WTC11 (cell line): ENCODE measurements at regions not wholly inside any gene's neighbourhood (a gene's known extent, or its start where the extent isn't known, plus 50 kb on each side); places are given as distances from the start of the nearest gene placed in this dataset.

ENCODE experiments used
- ATAC-seq: fragments of 200-7000 bp; cut with Tn5 transposase; 2 replicates; pipeline ENCODE4 v1.10.0; 2021; ENCODE audit warnings: mild to moderate bottlenecking, moderate library complexity
- CTCF ChIA-PET: fragments of 300-600 bp; sonication (Branson Sonifier 250); formaldehyde crosslinking; loops from one replicate; lab custom pipeline; 2021; ENCODE audit warnings: antibody characterized with exemption; lab: Charles Lee
- POLR2A ChIA-PET: fragments of 350-600 bp; sonication (Branson Sonifier 250); formaldehyde crosslinking; loops from one replicate; lab custom pipeline; 2021; ENCODE audit warnings: antibody characterized with exemption; lab: Charles Lee
- DNase-seq: peaks from one replicate; pipeline ENCODE4 v3.0.0; 2021; ENCODE audit warnings: low spot score
- H3K27ac Mint-ChIP-seq: 2 replicates; pipeline ENCODE4 v1.8.0; 2021; ENCODE audit warnings: mixed read lengths
- H3K27me3 Mint-ChIP-seq: 2 replicates; pipeline ENCODE4 v1.8.0; 2021; ENCODE audit warnings: low read depth, mild to moderate bottlenecking, moderate library complexity, mixed read lengths
- H3K36me3 Mint-ChIP-seq: 2 replicates; pipeline ENCODE4 v1.8.0; 2021; ENCODE audit warnings: mixed read lengths
- H3K4me1 Mint-ChIP-seq: 2 replicates; pipeline ENCODE4 v1.8.0; 2022; ENCODE audit warnings: mixed read lengths
- H3K4me3 Mint-ChIP-seq: 2 replicates; pipeline ENCODE4 v1.8.0; 2021; ENCODE audit warnings: mild to moderate bottlenecking, moderate library complexity, mixed read lengths
- H3K9me3 Mint-ChIP-seq: 2 replicates; pipeline ENCODE4 v1.8.0; 2021; ENCODE audit warnings: mixed read lengths
- ARID4B ChIP-seq: sonication (generic); formaldehyde crosslinking; IDR thresholded peaks from 2 replicates; pipeline ENCODE4 v1.8.0; 2023; ENCODE audit warnings: missing genetic modification reagents, mild to moderate bottlenecking, borderline replicate concordance
- CTCF ChIP-seq: fragments of 200-600 bp; IDR thresholded peaks from 2 replicates; pipeline ENCODE4 v1.8.0; 2022; ENCODE audit warnings: antibody characterized with exemption
- E2F1 ChIP-seq: sonication (generic); formaldehyde crosslinking; IDR thresholded peaks from 2 replicates; pipeline ENCODE4 v1.8.0; 2022; ENCODE audit warnings: mild to moderate bottlenecking, missing genetic modification reagents
- NR3C1 ChIP-seq: sonication (generic); formaldehyde crosslinking; conservative IDR thresholded peaks from 2 replicates; pipeline ENCODE4 v1.8.1; 2023; ENCODE audit warnings: low read depth, mild to moderate bottlenecking, missing genetic modification reagents
- RORB ChIP-seq: fragments of 250-450 bp; sonication (Bioruptor Pico); IDR thresholded peaks from 2 replicates; pipeline ENCODE4 v1.9.0; 2021; ENCODE audit warnings: mild to moderate bottlenecking
- ZNF138 ChIP-seq: sonication (generic); formaldehyde crosslinking; conservative IDR thresholded peaks from 2 replicates; pipeline ENCODE4 v1.8.1; 2022; ENCODE audit warnings: mild to moderate bottlenecking, moderate library complexity, missing genetic modification reagents
- ZNF317 ChIP-seq: sonication (generic); formaldehyde crosslinking; IDR thresholded peaks from 2 replicates; pipeline ENCODE4 v1.8.1; 2023; ENCODE audit warnings: low read depth, mild to moderate bottlenecking, moderate library complexity, missing genetic modification reagents, borderline replicate concordance
- ZNF416 ChIP-seq: fragments of 250-450 bp; sonication (Bioruptor Pico); IDR thresholded peaks from 2 replicates; pipeline ENCODE4 v1.9.0; 2021; ENCODE audit warnings: mild to moderate bottlenecking, inconsistent platforms
- ZNF425 ChIP-seq: fragments of 250-450 bp; sonication (Bioruptor Pico); conservative IDR thresholded peaks from 2 replicates; pipeline ENCODE4 v1.9.0; 2021; ENCODE audit warnings: mild to moderate bottlenecking
- ZNF512 ChIP-seq: sonication (generic); formaldehyde crosslinking; IDR thresholded peaks from 2 replicates; pipeline ENCODE4 v1.8.1; 2022; ENCODE audit warnings: missing genetic modification reagents, borderline replicate concordance

GRCh38 chr18:5787936-5788335 is 107.4 kb downstream of the TMEM200C start (continued):
- TF ChIP-seq ZNF512 (CRISPR knock-in tag) (no peak), CTCF (no peak), ZNF138 (CRISPR knock-in tag) (no peak)

GRCh38 chr18:5779922-5780321 is 115.4 kb downstream of the TMEM200C start:
- H3K4me1 Mint-ChIP-seq, result no peaks in the 10 kb centered on the region
- POLR2A ChIA-PET, result no interaction called here
- no peak overlapping the region for H3K27ac Mint-ChIP-seq
- peaks cover 23% of the 10 kb centered on the region for H3K9me3 Mint-ChIP-seq
- no peaks in the 10 kb centered on the region for H3K27me3 Mint-ChIP-seq
- no peak for DNase-seq
- peaks cover 11% of the 10 kb centered on the region; the same call in 1 of the 2 replicates for H3K36me3 Mint-ChIP-seq
- H3K4me3 Mint-ChIP-seq, result no peak overlapping the region
- no peak for ATAC-seq
- TF ChIP-seq RORB (CRISPR knock-in tag), result no peak
- TF ChIP-seq ZNF416, result no peak
- TF ChIP-seq ZNF317 (CRISPR knock-in tag), result no peak
- no peak for TF ChIP-seq NR3C1 (CRISPR knock-in tag)
- TF ChIP-seq E2F1 (CRISPR knock-in tag), result no peak
- CTCF ChIA-PET, result no interaction called here

GRCh38 chr18:5772306-5773105 is 122.8 kb downstream of the TMEM200C start:
- H3K36me3 Mint-ChIP-seq, result no peaks in the 10 kb centered on the region
- H3K9me3 Mint-ChIP-seq, result no peaks in the 10 kb centered on the region
- CTCF ChIA-PET, result no interaction called here
- no peak overlapping the region; the same call in 1 of the 2 replicates for H3K27ac Mint-ChIP-seq
- H3K4me1 Mint-ChIP-seq, result peaks cover 18% of the 10 kb centered on the region
- no peak overlapping the region for H3K4me3 Mint-ChIP-seq
- TF ChIP-seq ARID4B (CRISPR knock-in tag) (no peak), ZNF425 (CRISPR knock-in tag) (no peak)
- ATAC-seq (peak; percentile 50; the same call in 1 of the 2 replicates), DNase-seq (no peak)
- H3K27me3 Mint-ChIP-seq, result peaks cover 4% of the 10 kb centered on the region
- POLR2A ChIA-PET, result no interaction called here
